ENCODE measurements at regions not wholly inside any gene's neighbourhood (a gene's known extent, or its start where the extent isn't known, plus 50 kb on each side); places are given as distances from the start of the nearest gene placed in this dataset.

GRCh38 chr14:86217523-86217922, 687.6 kb downstream of the FLRT2 start:
- no peaks in the 10 kb centered on the region for H3K4me1 ChIP-seq
- DNase-seq (ENCODE audit: low spot score in 2 of 2) = no peak
- WGBS, 2 donors = 65 to 71% methylated on average over 14 of the region's 14 CpGs
- no peak for TF ChIP-seq EP300 (IDR thresholded peaks at IDR 0.05)
- TF ChIP-seq POLR2A (IDR thresholded peaks at IDR 0.05) = no peak
- TF ChIP-seq, protein P1, sequence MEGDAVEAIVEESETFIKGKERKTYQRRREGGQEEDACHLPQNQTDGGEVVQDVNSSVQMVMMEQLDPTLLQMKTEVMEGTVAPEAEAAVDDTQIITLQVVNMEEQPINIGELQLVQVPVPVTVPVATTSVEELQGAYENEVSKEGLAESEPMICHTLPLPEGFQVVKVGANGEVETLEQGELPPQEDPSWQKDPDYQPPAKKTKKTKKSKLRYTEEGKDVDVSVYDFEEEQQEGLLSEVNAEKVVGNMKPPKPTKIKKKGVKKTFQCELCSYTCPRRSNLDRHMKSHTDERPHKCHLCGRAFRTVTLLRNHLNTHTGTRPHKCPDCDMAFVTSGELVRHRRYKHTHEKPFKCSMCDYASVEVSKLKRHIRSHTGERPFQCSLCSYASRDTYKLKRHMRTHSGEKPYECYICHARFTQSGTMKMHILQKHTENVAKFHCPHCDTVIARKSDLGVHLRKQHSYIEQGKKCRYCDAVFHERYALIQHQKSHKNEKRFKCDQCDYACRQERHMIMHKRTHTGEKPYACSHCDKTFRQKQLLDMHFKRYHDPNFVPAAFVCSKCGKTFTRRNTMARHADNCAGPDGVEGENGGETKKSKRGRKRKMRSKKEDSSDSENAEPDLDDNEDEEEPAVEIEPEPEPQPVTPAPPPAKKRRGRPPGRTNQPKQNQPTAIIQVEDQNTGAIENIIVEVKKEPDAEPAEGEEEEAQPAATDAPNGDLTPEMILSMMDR (IDR thresholded peaks at IDR 0.05) = no peak
- H3K4me3 ChIP-seq = no peak overlapping the region
- H3K27ac ChIP-seq = no peak overlapping the region
- no peaks in the 10 kb centered on the region for H3K9me3 ChIP-seq
- no peaks in the 10 kb centered on the region for H3K36me3 ChIP-seq
- H3K27me3 ChIP-seq = no peaks in the 10 kb centered on the region

GRCh38 chr14:86203843-86204242, 673.9 kb downstream of the FLRT2 start:
- DNase-seq (ENCODE audit: low spot score in 2 of 2) = no peak
- Histone ChIP-seq H3K27me3 (no peaks in the 10 kb centered on the region), H3K4me3 (no peak overlapping the region), H3K27ac (no peak overlapping the region), H3K4me1 (no peaks in the 10 kb centered on the region), H3K36me3 (no peaks in the 10 kb centered on the region), H3K9me3 (peaks cover 0 to 3% (median 0%) of the 10 kb centered on the region in 4 donors)
- TF ChIP-seq, protein P1 (IDR thresholded peaks at IDR 0.05) = no peak
- TF ChIP-seq POLR2A (IDR thresholded peaks at IDR 0.05) (no peak), EP300 (IDR thresholded peaks at IDR 0.05) (no peak)
- 92 to 98% methylated on average over 1 of the region's 1 CpG for WGBS, 2 donors

DNA sequence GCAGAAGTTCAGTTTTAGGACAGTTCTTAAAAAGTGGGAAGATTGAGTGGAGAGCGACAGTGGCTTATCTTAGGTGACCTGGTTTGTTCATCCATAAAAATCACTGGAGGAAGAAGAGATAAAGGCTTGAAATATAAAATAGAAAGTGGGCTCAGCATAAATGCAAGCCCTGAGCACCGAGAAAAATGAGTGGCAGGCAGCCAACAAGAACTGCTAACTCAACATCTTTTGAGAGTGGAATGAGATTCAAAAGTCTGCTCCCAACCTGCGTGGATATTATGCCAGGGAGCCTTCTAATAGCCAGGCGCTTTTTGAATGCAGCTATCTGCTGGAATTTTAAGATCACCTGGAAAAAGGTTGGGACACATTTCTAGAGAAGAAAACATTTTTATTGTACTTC, 666.5 kb downstream of the FLRT2 start:
- no peaks in the 10 kb centered on the region for H3K36me3 ChIP-seq
- H3K4me1 ChIP-seq = no peaks in the 10 kb centered on the region
- H3K9me3 ChIP-seq = peaks cover 0 to 4% (median 0%) of the 10 kb centered on the region in 4 donors
- H3K27me3 ChIP-seq = no peaks in the 10 kb centered on the region
- H3K4me3 ChIP-seq = no peak overlapping the region
- WGBS, 2 donors = 20 to 21% methylated on average over 4 of the region's 4 CpGs
- no peak overlapping the region for H3K27ac ChIP-seq
- no peak for DNase-seq (ENCODE audit: low spot score in 2 of 2)
- no peak for TF ChIP-seq EP300 (IDR thresholded peaks at IDR 0.05)
- TF ChIP-seq, protein P1 (IDR thresholded peaks at IDR 0.05) = no peak
- TF ChIP-seq POLR2A (IDR thresholded peaks at IDR 0.05) = no peak

DNA sequence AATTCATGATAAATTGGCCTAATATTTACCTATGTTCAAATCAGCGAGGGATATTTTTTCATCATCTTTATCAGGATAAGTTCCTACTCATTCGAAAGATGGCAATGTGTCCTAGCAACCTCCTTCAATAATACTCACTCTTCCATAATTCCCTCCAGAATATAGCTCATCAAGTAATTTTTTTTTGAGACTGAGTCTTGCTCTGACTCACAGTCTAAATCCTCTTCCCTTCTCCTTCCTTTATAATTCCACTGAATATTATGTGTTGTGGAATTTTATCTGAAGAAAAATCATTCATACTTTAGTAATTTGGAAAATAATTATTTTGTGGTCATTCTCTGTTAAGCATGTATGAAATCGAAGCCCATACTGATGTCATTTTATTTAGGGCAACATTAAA, 663.8 kb downstream of the FLRT2 start:
- no peak for DNase-seq (ENCODE audit: low spot score in 2 of 2)
- Histone ChIP-seq H3K27ac (no peak overlapping the region), H3K4me3 (no peak overlapping the region), H3K4me1 (no peaks in the 10 kb centered on the region), H3K9me3 (peaks cover 0 to under 1% (median 0%) of the 10 kb centered on the region in 4 donors), H3K36me3 (no peaks in the 10 kb centered on the region), H3K27me3 (no peaks in the 10 kb centered on the region)
- TF ChIP-seq POLR2A (IDR thresholded peaks at IDR 0.05) (no peak), EP300 (IDR thresholded peaks at IDR 0.05) (no peak)
- TF ChIP-seq, protein P1 (IDR thresholded peaks at IDR 0.05) = no peak
- 81 to 87% methylated on average over 3 of the region's 3 CpGs for WGBS, 2 donors

DNA sequence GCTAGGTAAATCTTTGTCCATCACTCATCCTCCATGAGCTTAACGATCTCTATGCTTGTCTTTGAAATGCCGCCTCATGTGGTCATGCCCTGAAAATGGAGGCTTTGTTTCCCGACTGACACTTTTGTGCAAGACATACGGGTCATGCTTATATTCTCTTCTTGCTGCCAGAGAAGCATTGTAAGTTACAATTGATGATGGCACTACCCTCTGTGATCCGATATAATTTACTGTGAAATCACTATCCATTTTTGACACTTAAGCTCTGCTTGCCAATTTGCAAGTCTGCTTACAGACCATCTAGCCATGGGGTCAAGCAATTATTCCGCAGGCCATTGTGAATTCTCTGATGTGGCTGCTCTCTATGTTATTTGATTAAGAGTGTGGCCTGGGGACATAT, 650.0 kb downstream of the FLRT2 start:
- no peak overlapping the region for H3K4me3 ChIP-seq
- H3K27ac ChIP-seq = no peak overlapping the region
- H3K36me3 ChIP-seq = no peaks in the 10 kb centered on the region
- no peaks in the 10 kb centered on the region for H3K9me3 ChIP-seq
- DNase-seq (ENCODE audit: low spot score in 2 of 2) = no peak
- TF ChIP-seq POLR2A (IDR thresholded peaks at IDR 0.05) = no peak
- TF ChIP-seq, protein P1 (IDR thresholded peaks at IDR 0.05) = no peak
- TF ChIP-seq EP300 (IDR thresholded peaks at IDR 0.05) = no peak
- H3K27me3 ChIP-seq = no peaks in the 10 kb centered on the region
- 47 to 54% methylated on average over 6 of the region's 6 CpGs for WGBS, 2 donors
- peaks cover 0 to 4% (median 0%) of the 10 kb centered on the region in 4 donors for H3K4me1 ChIP-seq
